Mucosa of stomach (tissue), 1 donor: ENCODE measurements at regions not wholly inside any gene's neighbourhood (a gene's known extent, or its start where the extent isn't known, plus 50 kb on each side); places are given as distances from the start of the nearest gene placed in this dataset.

Source experiments
- H3K27me3 ChIP-seq: one replicate; pipeline ENCODE4 v1.7.0; 2013; ENCODE audit warnings: mild to moderate bottlenecking, low read length; ENCODE audit not compliant: control insufficient read depth, insufficient read depth
- H3K36me3 ChIP-seq: one replicate; pipeline ENCODE4 v1.7.0; 2013; ENCODE audit warnings: low read length; ENCODE audit not compliant: control insufficient read depth, insufficient read depth
- H3K4me1 ChIP-seq: one replicate; pipeline ENCODE4 v1.7.0; 2013; ENCODE audit warnings: mild to moderate bottlenecking, low read length; ENCODE audit not compliant: control insufficient read depth, insufficient read depth
- H3K4me3 ChIP-seq: one replicate; pipeline ENCODE4 v1.7.0; 2013; ENCODE audit warnings: low read length
- H3K9ac ChIP-seq: one replicate; pipeline ENCODE4 v1.7.0; 2013; ENCODE audit warnings: mild to moderate bottlenecking, low read length, moderate library complexity
- H3K9me3 ChIP-seq: one replicate; pipeline ENCODE4 v1.7.0; 2013; ENCODE audit warnings: mild to moderate bottlenecking, low read length, moderate library complexity; ENCODE audit not compliant: control insufficient read depth
- donor health status: Pancreatic carcinoma.

DNA sequence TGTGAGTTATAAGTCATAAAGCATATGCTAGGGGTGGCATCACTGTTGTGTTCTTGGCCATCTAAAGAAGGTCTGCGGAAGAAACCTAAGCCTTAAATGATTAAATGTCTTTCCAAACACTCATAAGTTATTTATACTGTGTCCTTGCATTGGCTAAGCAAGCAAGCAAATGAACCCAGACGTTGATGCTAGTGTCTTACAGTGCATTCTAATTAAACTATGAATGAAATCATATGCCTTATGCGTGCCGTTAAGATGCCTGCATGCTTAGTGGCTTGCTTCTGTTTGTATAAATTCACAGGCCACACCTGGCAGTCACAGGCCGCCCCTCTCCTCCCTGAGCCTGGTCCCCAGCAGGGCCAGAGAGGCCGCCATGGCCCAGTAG lies 49.9 kb downstream of the RIN2 start:
- H3K4me1 ChIP-seq: peaks cover 12% of the 10 kb centered on the region
- H3K27me3 ChIP-seq: no peaks in the 10 kb centered on the region
- H3K4me3 ChIP-seq: no peak overlapping the region
- no peaks in the 10 kb centered on the region for H3K36me3 ChIP-seq
- H3K9ac ChIP-seq: no peak overlapping the region
- H3K9me3 ChIP-seq: no peaks in the 10 kb centered on the region

DNA sequence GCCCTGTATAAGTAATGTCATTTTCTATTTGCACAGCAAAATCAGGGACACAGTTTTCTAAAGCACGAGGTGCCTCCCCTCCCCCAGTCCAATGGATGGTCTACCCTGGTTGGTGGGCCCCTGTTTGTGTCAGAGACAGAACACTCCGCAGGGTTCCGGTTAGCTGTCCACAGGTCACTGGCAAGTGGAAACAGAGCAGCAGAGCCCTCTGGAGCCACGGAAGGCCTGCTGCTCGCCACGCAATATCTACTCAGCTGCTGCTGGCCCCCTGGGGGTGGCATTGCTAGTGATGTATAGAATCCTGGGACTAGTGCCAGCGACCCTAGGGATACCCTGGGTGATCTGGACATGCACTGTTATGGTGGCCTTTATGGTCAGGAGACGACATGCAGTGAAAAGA lies 50.4 kb downstream of the RIN2 start:
- Histone ChIP-seq H3K36me3 (no peaks in the 10 kb centered on the region), H3K4me3 (no peak overlapping the region), H3K9ac (no peak overlapping the region), H3K27me3 (no peaks in the 10 kb centered on the region), H3K4me1 (peaks cover 12% of the 10 kb centered on the region), H3K9me3 (no peaks in the 10 kb centered on the region)

DNA sequence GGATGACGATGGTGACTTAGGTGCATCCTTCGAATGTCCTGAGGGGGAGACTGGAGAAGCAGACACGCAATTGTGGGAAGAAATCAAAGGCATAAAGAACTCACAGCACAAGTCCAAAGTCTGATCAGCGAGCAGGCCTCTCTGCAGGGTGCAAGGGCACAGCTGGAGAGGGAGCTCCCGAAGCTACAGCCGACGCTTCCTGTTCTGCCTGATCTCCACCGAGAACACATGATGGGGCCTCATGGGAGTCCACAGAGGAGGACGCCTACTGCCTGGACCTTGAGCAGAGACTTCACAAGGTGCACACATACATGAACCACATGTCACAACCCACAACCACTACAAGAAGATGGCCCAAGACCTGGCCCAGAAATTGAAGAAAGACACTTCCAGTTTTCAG lies 51.4 kb downstream of the RIN2 start:
- no peaks in the 10 kb centered on the region for H3K27me3 ChIP-seq
- no peak overlapping the region for H3K4me3 ChIP-seq
- no peaks in the 10 kb centered on the region for H3K36me3 ChIP-seq
- H3K4me1 ChIP-seq: peaks cover 12% of the 10 kb centered on the region
- no peaks in the 10 kb centered on the region for H3K9me3 ChIP-seq
- no peak overlapping the region for H3K9ac ChIP-seq

DNA sequence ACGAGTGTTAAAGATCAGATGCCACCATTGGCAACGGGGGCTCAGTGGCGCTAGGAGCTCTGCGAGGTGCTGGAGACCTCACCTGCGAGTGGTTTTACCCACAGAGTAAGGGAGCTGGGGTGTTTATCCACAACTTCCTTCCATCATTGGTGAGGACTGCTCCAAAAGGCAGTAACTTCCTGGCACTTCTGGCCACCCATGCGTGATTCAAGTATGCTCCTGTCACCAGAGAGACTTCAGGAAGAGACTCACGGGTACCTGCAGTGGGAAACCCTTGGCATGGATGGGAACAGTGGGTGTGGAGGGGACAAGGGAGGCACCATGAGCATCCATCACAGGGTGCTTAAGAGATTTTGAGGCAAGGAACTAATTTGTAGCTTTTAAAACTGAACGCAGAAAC lies 53.2 kb downstream of the RIN2 start:
- no peak overlapping the region for H3K9ac ChIP-seq
- no peaks in the 10 kb centered on the region for H3K27me3 ChIP-seq
- H3K4me3 ChIP-seq: no peak overlapping the region
- H3K36me3 ChIP-seq: no peaks in the 10 kb centered on the region
- H3K4me1 ChIP-seq: peaks cover 12% of the 10 kb centered on the region
- no peaks in the 10 kb centered on the region for H3K9me3 ChIP-seq

DNA sequence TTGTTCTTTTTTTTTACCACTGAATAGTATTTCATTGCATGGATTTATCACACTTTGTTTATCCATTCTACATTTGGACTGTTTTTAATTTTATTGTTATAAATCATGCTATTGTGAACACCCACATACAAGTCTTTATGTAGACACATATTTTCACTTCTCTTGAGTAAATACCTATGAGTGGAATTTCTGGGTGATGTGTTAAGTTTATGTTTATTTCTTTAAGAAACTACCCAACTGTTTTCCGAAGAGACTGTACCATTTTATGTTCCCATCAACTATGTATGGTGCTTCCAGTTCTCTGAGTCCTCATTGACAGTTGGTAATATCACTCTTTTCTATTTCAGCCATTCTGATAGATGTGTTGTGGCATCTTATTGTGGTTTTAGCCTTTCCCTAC lies 54.0 kb downstream of the RIN2 start:
- Histone ChIP-seq H3K36me3 (no peaks in the 10 kb centered on the region), H3K4me1 (peaks cover 4% of the 10 kb centered on the region), H3K27me3 (no peaks in the 10 kb centered on the region), H3K9me3 (no peaks in the 10 kb centered on the region), H3K9ac (no peak overlapping the region), H3K4me3 (no peak overlapping the region)

DNA sequence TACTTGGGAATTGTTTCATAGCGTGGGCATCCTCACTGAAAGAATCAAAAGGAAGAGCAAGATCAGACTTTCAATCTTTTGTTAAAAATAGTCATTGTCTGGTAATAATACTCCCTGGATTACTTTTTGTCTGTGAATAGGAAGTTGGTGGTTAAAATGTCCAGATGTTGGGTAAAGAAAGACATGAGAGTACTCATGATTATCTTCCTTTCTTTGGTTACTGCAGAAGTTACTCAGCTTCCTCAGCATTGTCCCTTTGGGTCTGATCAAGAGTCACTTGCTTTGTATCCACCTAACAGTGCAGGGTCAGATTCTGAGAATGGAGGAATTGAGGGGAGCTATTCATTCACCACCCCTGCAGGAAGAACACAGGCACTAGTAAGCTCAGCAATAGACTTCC lies 54.6 kb downstream of the RIN2 start:
- no peaks in the 10 kb centered on the region for H3K27me3 ChIP-seq
- no peaks in the 10 kb centered on the region for H3K4me1 ChIP-seq
- H3K36me3 ChIP-seq: no peaks in the 10 kb centered on the region
- no peaks in the 10 kb centered on the region for H3K9me3 ChIP-seq
- no peak overlapping the region for H3K9ac ChIP-seq
- H3K4me3 ChIP-seq: no peak overlapping the region

DNA sequence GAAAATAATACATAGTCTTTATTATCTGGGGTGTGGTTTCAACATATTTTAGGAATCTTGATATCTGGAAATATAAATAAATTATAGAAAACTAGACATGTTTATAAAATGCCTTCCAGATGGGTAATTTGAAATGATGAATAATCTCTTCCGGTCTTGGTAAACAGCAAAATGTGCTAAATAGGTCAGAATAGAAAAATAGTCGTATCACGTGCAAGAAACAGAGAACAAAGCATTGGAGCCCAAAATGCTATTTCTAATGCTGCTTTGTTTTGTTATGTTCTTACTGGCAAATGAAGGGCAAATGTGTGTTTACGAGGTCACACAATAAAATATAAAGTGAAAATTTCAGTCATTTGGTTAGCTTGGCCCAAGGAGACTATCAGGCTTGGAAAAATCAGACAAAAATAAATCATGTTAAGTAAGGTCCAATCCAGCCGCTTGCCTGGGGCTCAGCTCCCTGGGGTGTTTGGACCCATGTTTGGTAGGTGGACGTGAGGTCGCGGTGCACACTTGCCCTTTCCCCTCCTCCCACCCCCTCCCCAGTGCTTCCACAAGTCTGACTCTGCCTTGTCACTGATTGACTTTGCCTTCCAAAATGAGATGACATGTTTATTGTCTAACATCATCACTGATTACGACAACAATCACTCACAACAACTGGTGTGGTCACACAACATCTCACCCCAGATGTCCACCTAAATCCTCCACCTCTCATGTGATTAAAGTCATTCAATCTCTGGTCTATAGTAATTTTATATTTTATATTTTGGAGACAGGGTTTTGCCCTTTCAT lies 56.0 kb downstream of the RIN2 start:
- Histone ChIP-seq H3K4me1 (no peaks in the 10 kb centered on the region), H3K4me3 (no peak overlapping the region), H3K36me3 (no peaks in the 10 kb centered on the region), H3K27me3 (no peaks in the 10 kb centered on the region), H3K9me3 (no peaks in the 10 kb centered on the region), H3K9ac (no peak overlapping the region)

DNA sequence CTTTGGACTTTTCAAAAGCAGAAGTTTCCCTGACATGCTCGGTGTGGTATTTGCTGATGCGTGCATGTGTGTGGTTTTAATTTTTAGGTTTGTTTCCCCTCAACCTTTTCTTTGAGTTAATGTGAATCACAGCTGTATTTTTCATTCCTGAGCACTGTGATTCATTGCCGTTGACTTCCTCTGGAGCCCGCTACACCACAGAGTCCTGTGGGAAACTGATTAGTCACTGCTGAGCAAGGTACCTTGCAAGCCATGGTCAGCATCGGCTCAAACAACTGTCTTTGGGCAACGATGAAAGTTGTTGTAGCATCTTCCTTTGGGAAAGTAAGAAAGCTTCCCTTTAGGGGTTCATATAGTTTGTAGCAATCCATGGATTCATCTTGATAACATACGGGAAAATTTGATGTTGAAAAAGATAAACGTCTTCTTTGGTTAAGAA lies 57.5 kb downstream of the RIN2 start:
- Histone ChIP-seq H3K27me3 (no peaks in the 10 kb centered on the region), H3K4me3 (no peak overlapping the region), H3K9me3 (no peaks in the 10 kb centered on the region), H3K9ac (no peak overlapping the region), H3K4me1 (no peaks in the 10 kb centered on the region), H3K36me3 (no peaks in the 10 kb centered on the region)

DNA sequence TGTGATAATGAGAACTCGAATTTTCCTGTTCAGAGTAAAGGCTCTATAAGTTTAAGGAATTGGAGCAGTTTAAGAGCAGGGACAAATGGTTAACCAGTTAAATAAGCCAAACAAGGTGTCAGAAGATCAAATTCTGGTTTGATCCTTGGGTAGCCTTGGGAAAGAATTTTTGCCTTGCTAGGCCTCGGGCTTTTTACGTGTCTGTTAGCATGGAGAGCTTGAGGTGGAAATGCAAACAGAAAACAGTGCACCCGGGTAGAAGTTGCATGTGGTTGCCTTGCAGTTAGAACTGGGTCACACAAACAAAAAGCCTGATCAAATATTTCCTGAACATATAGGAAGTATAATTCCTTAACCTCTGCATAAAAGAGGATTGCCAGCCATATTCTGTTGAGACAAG lies 58.3 kb downstream of the RIN2 start:
- Histone ChIP-seq H3K36me3 (no peaks in the 10 kb centered on the region), H3K9me3 (no peaks in the 10 kb centered on the region), H3K4me3 (no peak overlapping the region), H3K27me3 (no peaks in the 10 kb centered on the region), H3K4me1 (no peaks in the 10 kb centered on the region), H3K9ac (no peak overlapping the region)

DNA sequence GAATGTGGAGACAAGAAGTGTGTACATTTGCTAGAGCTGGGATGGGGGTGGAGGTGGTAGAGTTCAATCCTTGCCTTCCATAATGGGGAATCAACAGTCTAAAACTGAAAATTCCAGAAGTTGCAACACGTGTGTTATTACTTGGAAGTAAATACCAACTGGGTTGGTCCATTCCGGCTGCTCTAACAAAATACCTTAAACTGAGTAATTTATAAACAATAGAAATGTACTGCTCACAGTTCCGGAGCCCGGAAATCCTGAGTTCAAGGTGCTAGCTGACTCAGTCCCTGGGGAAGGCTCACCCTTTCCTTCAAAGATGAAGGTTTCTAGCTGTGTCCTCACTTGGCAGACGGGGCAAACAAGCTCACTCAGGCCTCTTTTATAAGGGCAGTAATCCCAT lies 59.0 kb downstream of the RIN2 start:
- Histone ChIP-seq H3K36me3 (no peaks in the 10 kb centered on the region), H3K27me3 (no peaks in the 10 kb centered on the region), H3K4me1 (no peaks in the 10 kb centered on the region)

DNA sequence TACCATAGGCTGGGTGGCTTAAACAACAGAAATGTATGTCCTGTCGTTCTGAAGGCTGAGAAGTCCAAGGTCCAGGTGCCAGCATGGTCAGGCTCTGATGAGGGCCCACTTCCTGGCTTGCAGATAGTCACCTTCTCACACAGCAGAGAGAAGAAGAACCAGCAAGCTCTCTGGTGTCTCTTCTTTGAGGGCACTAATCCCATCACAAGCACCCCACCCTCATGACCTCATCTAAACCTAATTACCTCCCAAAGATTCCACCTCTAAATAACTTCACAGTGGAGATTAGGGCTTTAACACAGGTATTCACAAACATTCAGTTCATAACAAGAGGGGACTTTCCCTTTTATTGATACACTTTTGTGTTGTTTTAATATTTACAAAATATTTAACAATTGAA lies 61.1 kb downstream of the RIN2 start:
- H3K4me1 ChIP-seq: no peaks in the 10 kb centered on the region
- H3K9ac ChIP-seq: no peak overlapping the region
- H3K27me3 ChIP-seq: no peaks in the 10 kb centered on the region
- H3K36me3 ChIP-seq: no peaks in the 10 kb centered on the region
- H3K9me3 ChIP-seq: no peaks in the 10 kb centered on the region
- H3K4me3 ChIP-seq: no peak overlapping the region

More for the DNA sequence above, 59.0 kb downstream of the RIN2 start:
- H3K9ac ChIP-seq: no peak overlapping the region
- H3K9me3 ChIP-seq: no peaks in the 10 kb centered on the region
- H3K4me3 ChIP-seq: no peak overlapping the region

DNA sequence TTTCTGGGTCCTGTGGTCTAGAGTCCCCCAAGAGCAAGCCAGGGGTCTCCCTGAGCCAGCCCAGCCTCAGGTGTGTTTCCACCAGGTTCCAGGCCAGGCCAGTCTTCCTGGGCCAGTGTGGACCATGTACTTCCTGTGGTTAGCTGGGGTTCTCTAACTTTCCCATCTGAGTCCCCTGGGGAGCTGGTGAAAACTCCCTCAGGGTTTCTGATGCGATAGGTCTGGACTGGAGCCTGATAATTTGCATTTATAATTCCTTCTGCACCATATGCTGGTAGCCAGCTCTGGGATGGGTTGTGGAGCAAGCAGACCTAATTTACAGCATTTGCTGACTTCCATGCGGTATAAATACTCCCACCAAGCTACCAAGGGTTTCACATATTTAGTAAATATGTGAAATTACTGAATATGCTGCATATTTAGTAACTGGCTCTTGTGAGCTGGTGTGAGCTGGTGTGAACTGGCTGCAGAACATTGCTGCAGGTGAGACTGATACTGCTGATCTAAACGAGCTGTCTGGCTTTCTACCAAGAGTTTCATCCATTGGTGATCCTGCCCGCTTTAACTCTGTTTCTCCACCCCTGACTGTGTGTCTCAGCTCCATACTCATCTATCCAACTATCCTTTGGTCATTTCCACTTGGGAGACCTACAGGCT lies 62.6 kb downstream of the RIN2 start:
- no peaks in the 10 kb centered on the region for H3K27me3 ChIP-seq
- H3K9me3 ChIP-seq: no peaks in the 10 kb centered on the region
- H3K4me1 ChIP-seq: no peaks in the 10 kb centered on the region
- H3K9ac ChIP-seq: no peak overlapping the region
- H3K4me3 ChIP-seq: no peak overlapping the region
- H3K36me3 ChIP-seq: no peaks in the 10 kb centered on the region
